ENCODE measurements at regions not wholly inside any gene's neighbourhood (a gene's known extent, or its start where the extent isn't known, plus 50 kb on each side); places are given as distances from the start of the nearest gene placed in this dataset.

DNA sequence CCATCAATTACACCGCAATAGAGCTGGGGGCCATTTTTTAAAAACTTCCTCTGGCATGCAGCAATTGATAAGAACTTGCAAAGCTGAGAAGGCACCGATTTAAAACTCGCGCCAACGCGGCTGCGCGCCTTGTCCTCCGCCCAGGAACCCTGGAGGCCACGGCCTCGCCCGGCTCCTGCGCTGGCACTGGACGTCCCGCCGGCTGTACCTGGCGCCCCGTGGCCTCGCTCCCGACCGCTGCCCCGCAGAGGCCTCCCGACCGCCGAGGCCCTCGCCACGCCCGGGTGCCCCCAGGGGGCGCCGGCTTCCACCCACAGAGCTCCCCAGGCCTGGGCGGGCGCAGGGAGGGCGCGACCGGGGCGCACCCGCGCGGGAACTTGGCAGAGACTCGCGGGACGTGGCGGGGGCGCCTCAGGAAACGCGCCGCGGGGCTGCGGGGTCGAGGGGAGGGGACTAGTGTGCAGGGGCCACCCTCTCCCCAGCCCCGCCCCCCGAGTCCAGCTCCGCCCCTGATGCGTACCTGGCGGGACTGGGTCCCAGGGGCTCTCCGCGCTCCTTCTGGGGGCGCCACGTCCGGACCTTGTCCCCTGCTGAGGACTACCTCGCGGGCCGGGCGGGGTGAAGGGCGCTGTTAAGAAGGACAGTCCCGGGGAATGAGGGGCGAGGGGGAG lies 65.7 kb downstream of the TNFAIP2 start:
- TF ChIP-seq, protein P1, sequence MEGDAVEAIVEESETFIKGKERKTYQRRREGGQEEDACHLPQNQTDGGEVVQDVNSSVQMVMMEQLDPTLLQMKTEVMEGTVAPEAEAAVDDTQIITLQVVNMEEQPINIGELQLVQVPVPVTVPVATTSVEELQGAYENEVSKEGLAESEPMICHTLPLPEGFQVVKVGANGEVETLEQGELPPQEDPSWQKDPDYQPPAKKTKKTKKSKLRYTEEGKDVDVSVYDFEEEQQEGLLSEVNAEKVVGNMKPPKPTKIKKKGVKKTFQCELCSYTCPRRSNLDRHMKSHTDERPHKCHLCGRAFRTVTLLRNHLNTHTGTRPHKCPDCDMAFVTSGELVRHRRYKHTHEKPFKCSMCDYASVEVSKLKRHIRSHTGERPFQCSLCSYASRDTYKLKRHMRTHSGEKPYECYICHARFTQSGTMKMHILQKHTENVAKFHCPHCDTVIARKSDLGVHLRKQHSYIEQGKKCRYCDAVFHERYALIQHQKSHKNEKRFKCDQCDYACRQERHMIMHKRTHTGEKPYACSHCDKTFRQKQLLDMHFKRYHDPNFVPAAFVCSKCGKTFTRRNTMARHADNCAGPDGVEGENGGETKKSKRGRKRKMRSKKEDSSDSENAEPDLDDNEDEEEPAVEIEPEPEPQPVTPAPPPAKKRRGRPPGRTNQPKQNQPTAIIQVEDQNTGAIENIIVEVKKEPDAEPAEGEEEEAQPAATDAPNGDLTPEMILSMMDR (IDR thresholded peaks at IDR 0.05) = peak; percentile 29
- no peak for TF ChIP-seq ZFX (IDR thresholded peaks at IDR 0.05; ENCODE audit: borderline replicate concordance)
